C4-2B (cell line): ENCODE measurements at regions not wholly inside any gene's neighbourhood (a gene's known extent, or its start where the extent isn't known, plus 50 kb on each side); places are given as distances from the start of the nearest gene placed in this dataset.

Source experiments
- ZFX ChIP-seq: fragments of 450-650 bp; IDR thresholded peaks from 2 replicates; pipeline ENCODE4 v1.6.1; 2017
- TF ChIP-seq, protein P1 (sequence below): fragments of 450-650 bp; conservative IDR thresholded peaks from 2 replicates; pipeline ENCODE4 v1.5.1; 2017; ENCODE audit warnings: mild to moderate bottlenecking

- TF ChIP-seq, protein P1, sequence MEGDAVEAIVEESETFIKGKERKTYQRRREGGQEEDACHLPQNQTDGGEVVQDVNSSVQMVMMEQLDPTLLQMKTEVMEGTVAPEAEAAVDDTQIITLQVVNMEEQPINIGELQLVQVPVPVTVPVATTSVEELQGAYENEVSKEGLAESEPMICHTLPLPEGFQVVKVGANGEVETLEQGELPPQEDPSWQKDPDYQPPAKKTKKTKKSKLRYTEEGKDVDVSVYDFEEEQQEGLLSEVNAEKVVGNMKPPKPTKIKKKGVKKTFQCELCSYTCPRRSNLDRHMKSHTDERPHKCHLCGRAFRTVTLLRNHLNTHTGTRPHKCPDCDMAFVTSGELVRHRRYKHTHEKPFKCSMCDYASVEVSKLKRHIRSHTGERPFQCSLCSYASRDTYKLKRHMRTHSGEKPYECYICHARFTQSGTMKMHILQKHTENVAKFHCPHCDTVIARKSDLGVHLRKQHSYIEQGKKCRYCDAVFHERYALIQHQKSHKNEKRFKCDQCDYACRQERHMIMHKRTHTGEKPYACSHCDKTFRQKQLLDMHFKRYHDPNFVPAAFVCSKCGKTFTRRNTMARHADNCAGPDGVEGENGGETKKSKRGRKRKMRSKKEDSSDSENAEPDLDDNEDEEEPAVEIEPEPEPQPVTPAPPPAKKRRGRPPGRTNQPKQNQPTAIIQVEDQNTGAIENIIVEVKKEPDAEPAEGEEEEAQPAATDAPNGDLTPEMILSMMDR = no peak
- no peak for TF ChIP-seq ZFX
These were observed 58.8 kb upstream of the NUDT4 start for GRCh38 chr12:93318720-93319522.
